Neural cell (in vitro differentiated cells): ENCODE measurements at regions not wholly inside any gene's neighbourhood (a gene's known extent, or its start where the extent isn't known, plus 50 kb on each side); places are given as distances from the start of the nearest gene placed in this dataset.

ENCODE experiments used
- EP300 ChIP-seq: fragments of 450-650 bp; conservative IDR thresholded peaks from 2 replicates; pipeline ENCODE4 v1.6.1; 2014; ENCODE audit warnings: antibody characterized with exemption, mild to moderate bottlenecking, moderate library complexity; ENCODE audit not compliant: poor library complexity, severe bottlenecking
- EZH2 ChIP-seq: fragments of 200-600, 300-800 bp; shearing (Covaris generic), sonication (generic); IDR thresholded peaks from 2 replicates; pipeline ENCODE4 v1.6.1; 2014; ENCODE audit warnings: antibody characterized with exemption, low read length, borderline replicate concordance, mild to moderate bottlenecking; ENCODE audit not compliant: insufficient read depth, poor library complexity, severe bottlenecking
- REST ChIP-seq: IDR thresholded peaks from 2 replicates; pipeline ENCODE4 v1.6.1; 2012; ENCODE audit warnings: borderline replicate concordance
- TF ChIP-seq, protein P1 (sequence below): fragments of 450-650 bp; IDR thresholded peaks from 2 replicates; pipeline ENCODE4 v1.5.1; 2014; ENCODE audit warnings: antibody characterized with exemption, mild to moderate bottlenecking, moderate library complexity; ENCODE audit not compliant: poor library complexity, severe bottlenecking

- no peak for TF ChIP-seq EZH2
- TF ChIP-seq, protein P1, sequence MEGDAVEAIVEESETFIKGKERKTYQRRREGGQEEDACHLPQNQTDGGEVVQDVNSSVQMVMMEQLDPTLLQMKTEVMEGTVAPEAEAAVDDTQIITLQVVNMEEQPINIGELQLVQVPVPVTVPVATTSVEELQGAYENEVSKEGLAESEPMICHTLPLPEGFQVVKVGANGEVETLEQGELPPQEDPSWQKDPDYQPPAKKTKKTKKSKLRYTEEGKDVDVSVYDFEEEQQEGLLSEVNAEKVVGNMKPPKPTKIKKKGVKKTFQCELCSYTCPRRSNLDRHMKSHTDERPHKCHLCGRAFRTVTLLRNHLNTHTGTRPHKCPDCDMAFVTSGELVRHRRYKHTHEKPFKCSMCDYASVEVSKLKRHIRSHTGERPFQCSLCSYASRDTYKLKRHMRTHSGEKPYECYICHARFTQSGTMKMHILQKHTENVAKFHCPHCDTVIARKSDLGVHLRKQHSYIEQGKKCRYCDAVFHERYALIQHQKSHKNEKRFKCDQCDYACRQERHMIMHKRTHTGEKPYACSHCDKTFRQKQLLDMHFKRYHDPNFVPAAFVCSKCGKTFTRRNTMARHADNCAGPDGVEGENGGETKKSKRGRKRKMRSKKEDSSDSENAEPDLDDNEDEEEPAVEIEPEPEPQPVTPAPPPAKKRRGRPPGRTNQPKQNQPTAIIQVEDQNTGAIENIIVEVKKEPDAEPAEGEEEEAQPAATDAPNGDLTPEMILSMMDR: no peak
- TF ChIP-seq REST: no peak
- no peak for TF ChIP-seq EP300
These were observed 307.3 kb upstream of the PIK3R1 start for GRCh38 chr5:67908126-67908765.
